GM23338 (cell line): ENCODE measurements at regions not wholly inside any gene's neighbourhood (a gene's known extent, or its start where the extent isn't known, plus 50 kb on each side); places are given as distances from the start of the nearest gene placed in this dataset.

Experiments used
- CREB1 ChIP-seq: fragments of 250-450 bp; sonication (Bioruptor Pico); IDR thresholded peaks from 2 replicates; pipeline ENCODE4 v1.5.0; 2020; ENCODE audit warnings: low read depth, mild to moderate bottlenecking, moderate library complexity
- EZH2 ChIP-seq: fragments of 200-600 bp; sonication (generic); IDR thresholded peaks from one replicate; pipeline ENCODE4 v1.8.0; 2017; ENCODE audit warnings: antibody characterized with exemption, mild to moderate bottlenecking, low read depth; ENCODE audit not compliant: unreplicated experiment
- EZH2phosphoT487 ChIP-seq: fragments of 200-600 bp; sonication (generic); IDR thresholded peaks from one replicate; pipeline ENCODE4 v1.8.1; 2018; ENCODE audit warnings: antibody characterized with exemption; ENCODE audit not compliant: unreplicated experiment
- JUNB ChIP-seq: IDR thresholded peaks from one replicate; pipeline ENCODE4 v1.6.1; 2016; ENCODE audit warnings: antibody characterized with exemption; ENCODE audit not compliant: unreplicated experiment
- NANOG ChIP-seq: IDR thresholded peaks from 2 replicates; pipeline ENCODE4 v1.6.1; 2016; ENCODE audit warnings: antibody characterized with exemption, borderline replicate concordance
- POLR2AphosphoS5 ChIP-seq: IDR thresholded peaks from 2 replicates; pipeline ENCODE4 v1.6.1; 2016; ENCODE audit warnings: antibody characterized with exemption, low read depth
- ZNF114 ChIP-seq: fragments of 250-450 bp; sonication (Bioruptor Pico); IDR thresholded peaks from 2 replicates; pipeline ENCODE4 v1.5.0; 2020; ENCODE audit warnings: mild to moderate bottlenecking, moderate library complexity
- TF ChIP-seq, protein P1 (sequence below), 2 experiments: fragments of 200-600 bp in 1 of 2; sonication (generic) in 1 of 2; conservative IDR thresholded peaks; 2 replicates each; pipeline versions ENCODE4 v1.5.1 to v1.6.1; 2016 to 2017; ENCODE audit warnings: antibody characterized with exemption in 2 of 2, low read depth in 2 of 2, mild to moderate bottlenecking in 2 of 2, moderate library complexity in 1 of 2
- TF ChIP-seq, protein P2 (sequence below): IDR thresholded peaks from one replicate; pipeline ENCODE4 v1.6.1; 2018; ENCODE audit warnings: antibody characterized with exemption; ENCODE audit not compliant: unreplicated experiment
- TF ChIP-seq, protein P3 (sequence below): IDR thresholded peaks from 2 replicates; pipeline ENCODE4 v1.6.1; 2016; ENCODE audit warnings: antibody characterized with exemption
- TF ChIP-seq, protein P4 (sequence below): fragments of 250-450 bp; sonication (Bioruptor Pico); IDR thresholded peaks from 2 replicates; pipeline ENCODE4 v1.5.0; 2020; ENCODE audit warnings: mild to moderate bottlenecking, moderate library complexity

DNA sequence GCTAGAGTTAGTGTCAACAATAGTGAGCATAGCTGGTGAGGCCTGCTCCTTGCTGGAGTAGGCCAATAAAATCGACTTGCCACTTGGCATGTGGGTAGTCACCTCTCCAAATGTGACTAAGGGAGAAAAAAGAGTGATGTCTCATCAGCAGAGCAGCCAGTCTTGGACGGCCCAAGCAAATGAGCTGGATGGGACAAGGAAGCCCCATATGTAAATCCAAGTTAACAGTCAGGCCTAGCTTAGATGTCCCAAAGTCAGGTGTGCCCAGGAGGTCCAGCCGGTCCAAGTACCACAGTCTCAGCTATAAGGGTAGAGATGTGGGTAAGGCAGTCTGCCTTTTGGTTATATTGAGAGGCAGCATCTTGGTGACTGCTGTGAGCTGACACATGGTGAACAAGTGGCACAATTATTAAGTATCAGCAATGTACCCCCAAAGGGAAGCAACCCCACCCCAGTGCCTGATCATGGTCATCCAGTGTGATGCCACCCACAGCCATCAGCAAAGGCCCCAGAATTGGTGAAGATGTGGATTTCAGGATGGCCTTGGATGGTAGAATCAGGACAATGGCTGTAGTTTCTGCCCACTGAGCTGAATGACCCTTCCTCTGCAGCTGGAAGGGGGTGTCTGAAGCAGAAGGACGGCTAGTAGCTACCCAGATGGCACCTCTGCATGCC lies 83.4 kb downstream of the TNFRSF13B start:
- TF ChIP-seq, protein P1, sequence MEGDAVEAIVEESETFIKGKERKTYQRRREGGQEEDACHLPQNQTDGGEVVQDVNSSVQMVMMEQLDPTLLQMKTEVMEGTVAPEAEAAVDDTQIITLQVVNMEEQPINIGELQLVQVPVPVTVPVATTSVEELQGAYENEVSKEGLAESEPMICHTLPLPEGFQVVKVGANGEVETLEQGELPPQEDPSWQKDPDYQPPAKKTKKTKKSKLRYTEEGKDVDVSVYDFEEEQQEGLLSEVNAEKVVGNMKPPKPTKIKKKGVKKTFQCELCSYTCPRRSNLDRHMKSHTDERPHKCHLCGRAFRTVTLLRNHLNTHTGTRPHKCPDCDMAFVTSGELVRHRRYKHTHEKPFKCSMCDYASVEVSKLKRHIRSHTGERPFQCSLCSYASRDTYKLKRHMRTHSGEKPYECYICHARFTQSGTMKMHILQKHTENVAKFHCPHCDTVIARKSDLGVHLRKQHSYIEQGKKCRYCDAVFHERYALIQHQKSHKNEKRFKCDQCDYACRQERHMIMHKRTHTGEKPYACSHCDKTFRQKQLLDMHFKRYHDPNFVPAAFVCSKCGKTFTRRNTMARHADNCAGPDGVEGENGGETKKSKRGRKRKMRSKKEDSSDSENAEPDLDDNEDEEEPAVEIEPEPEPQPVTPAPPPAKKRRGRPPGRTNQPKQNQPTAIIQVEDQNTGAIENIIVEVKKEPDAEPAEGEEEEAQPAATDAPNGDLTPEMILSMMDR (conservative IDR thresholded peaks at IDR 0.05; ENCODE audit: low read depth in 2 of 2) = no peak
- TF ChIP-seq POLR2AphosphoS5 (no peak), EZH2 (no peak), EZH2phosphoT487 (no peak), JUNB (no peak), CREB1 (CRISPR knock-in tag) (no peak), ZNF114 (CRISPR knock-in tag) (no peak), NANOG (no peak)
- TF ChIP-seq, protein P2, sequence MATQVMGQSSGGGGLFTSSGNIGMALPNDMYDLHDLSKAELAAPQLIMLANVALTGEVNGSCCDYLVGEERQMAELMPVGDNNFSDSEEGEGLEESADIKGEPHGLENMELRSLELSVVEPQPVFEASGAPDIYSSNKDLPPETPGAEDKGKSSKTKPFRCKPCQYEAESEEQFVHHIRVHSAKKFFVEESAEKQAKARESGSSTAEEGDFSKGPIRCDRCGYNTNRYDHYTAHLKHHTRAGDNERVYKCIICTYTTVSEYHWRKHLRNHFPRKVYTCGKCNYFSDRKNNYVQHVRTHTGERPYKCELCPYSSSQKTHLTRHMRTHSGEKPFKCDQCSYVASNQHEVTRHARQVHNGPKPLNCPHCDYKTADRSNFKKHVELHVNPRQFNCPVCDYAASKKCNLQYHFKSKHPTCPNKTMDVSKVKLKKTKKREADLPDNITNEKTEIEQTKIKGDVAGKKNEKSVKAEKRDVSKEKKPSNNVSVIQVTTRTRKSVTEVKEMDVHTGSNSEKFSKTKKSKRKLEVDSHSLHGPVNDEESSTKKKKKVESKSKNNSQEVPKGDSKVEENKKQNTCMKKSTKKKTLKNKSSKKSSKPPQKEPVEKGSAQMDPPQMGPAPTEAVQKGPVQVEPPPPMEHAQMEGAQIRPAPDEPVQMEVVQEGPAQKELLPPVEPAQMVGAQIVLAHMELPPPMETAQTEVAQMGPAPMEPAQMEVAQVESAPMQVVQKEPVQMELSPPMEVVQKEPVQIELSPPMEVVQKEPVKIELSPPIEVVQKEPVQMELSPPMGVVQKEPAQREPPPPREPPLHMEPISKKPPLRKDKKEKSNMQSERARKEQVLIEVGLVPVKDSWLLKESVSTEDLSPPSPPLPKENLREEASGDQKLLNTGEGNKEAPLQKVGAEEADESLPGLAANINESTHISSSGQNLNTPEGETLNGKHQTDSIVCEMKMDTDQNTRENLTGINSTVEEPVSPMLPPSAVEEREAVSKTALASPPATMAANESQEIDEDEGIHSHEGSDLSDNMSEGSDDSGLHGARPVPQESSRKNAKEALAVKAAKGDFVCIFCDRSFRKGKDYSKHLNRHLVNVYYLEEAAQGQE = no peak
- TF ChIP-seq, protein P3, sequence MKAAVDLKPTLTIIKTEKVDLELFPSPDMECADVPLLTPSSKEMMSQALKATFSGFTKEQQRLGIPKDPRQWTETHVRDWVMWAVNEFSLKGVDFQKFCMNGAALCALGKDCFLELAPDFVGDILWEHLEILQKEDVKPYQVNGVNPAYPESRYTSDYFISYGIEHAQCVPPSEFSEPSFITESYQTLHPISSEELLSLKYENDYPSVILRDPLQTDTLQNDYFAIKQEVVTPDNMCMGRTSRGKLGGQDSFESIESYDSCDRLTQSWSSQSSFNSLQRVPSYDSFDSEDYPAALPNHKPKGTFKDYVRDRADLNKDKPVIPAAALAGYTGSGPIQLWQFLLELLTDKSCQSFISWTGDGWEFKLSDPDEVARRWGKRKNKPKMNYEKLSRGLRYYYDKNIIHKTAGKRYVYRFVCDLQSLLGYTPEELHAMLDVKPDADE = no peak
- TF ChIP-seq, protein P4, sequence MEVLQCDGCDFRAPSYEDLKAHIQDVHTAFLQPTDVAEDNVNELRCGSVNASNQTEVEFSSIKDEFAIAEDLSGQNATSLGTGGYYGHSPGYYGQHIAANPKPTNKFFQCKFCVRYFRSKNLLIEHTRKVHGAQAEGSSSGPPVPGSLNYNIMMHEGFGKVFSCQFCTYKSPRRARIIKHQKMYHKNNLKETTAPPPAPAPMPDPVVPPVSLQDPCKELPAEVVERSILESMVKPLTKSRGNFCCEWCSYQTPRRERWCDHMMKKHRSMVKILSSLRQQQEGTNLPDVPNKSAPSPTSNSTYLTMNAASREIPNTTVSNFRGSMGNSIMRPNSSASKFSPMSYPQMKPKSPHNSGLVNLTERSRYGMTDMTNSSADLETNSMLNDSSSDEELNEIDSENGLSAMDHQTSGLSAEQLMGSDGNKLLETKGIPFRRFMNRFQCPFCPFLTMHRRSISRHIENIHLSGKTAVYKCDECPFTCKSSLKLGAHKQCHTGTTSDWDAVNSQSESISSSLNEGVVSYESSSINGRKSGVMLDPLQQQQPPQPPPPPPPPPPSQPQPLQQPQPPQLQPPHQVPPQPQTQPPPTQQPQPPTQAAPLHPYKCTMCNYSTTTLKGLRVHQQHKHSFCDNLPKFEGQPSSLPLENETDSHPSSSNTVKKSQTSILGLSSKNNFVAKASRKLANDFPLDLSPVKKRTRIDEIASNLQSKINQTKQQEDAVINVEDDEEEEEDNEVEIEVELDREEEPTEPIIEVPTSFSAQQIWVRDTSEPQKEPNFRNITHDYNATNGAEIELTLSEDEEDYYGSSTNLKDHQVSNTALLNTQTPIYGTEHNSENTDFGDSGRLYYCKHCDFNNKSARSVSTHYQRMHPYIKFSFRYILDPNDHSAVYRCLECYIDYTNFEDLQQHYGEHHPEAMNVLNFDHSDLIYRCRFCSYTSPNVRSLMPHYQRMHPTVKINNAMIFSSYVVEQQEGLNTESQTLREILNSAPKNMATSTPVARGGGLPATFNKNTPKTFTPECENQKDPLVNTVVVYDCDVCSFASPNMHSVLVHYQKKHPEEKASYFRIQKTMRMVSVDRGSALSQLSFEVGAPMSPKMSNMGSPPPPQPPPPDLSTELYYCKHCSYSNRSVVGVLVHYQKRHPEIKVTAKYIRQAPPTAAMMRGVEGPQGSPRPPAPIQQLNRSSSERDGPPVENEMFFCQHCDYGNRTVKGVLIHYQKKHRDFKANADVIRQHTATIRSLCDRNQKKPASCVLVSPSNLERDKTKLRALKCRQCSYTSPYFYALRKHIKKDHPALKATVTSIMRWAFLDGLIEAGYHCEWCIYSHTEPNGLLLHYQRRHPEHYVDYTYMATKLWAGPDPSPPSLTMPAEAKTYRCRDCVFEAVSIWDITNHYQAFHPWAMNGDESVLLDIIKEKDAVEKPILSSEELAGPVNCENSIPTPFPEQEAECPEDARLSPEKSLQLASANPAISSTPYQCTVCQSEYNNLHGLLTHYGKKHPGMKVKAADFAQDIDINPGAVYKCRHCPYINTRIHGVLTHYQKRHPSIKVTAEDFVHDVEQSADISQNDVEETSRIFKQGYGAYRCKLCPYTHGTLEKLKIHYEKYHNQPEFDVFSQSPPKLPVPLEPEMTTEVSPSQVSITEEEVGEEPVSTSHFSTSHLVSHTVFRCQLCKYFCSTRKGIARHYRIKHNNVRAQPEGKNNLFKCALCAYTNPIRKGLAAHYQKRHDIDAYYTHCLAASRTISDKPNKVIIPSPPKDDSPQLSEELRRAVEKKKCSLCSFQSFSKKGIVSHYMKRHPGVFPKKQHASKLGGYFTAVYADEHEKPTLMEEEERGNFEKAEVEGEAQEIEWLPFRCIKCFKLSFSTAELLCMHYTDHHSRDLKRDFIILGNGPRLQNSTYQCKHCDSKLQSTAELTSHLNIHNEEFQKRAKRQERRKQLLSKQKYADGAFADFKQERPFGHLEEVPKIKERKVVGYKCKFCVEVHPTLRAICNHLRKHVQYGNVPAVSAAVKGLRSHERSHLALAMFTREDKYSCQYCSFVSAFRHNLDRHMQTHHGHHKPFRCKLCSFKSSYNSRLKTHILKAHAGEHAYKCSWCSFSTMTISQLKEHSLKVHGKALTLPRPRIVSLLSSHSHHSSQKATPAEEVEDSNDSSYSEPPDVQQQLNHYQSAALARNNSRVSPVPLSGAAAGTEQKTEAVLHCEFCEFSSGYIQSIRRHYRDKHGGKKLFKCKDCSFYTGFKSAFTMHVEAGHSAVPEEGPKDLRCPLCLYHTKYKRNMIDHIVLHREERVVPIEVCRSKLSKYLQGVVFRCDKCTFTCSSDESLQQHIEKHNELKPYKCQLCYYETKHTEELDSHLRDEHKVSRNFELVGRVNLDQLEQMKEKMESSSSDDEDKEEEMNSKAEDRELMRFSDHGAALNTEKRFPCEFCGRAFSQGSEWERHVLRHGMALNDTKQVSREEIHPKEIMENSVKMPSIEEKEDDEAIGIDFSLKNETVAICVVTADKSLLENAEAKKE = no peak
